ENCODE measurements at regions not wholly inside any gene's neighbourhood (a gene's known extent, or its start where the extent isn't known, plus 50 kb on each side); places are given as distances from the start of the nearest gene placed in this dataset.

- Histone ChIP-seq H3K9me3 (no peaks in the 10 kb centered on the region), H3K27ac (no peak overlapping the region), H3K4me3 (no peak overlapping the region), H3K27me3 (no peaks in the 10 kb centered on the region), H3K36me3 (no peaks in the 10 kb centered on the region), H3K4me1 (no peaks in the 10 kb centered on the region)
- TF ChIP-seq POLR2A (IDR thresholded peaks at IDR 0.05) (no peak), POLR2AphosphoS5 (IDR thresholded peaks at IDR 0.05) (no peak), CTCF (IDR thresholded peaks at IDR 0.05) (no peak), EP300 (IDR thresholded peaks at IDR 0.05) (no peak)
- ATAC-seq (ENCODE audit: low FRiP score in 2 of 2): no peak
- DNase-seq: no peak
- 83 to 98% methylated on average over 8 of the region's 8 CpGs for WGBS, 2 donors
These were observed 193.2 kb upstream of the SOX1 start for GRCh38 chr13:111873676-111874178.

GRCh38 chr13:111874981-111875380, 192.0 kb upstream of the SOX1 start:
- Histone ChIP-seq H3K4me3 (no peak overlapping the region), H3K4me1 (no peaks in the 10 kb centered on the region), H3K36me3 (no peaks in the 10 kb centered on the region), H3K9me3 (no peaks in the 10 kb centered on the region), H3K27me3 (no peaks in the 10 kb centered on the region), H3K27ac (no peak overlapping the region)
- DNase-seq (no peak), ATAC-seq (ENCODE audit: low FRiP score in 2 of 2) (no peak)
- TF ChIP-seq EP300 (IDR thresholded peaks at IDR 0.05) (no peak), POLR2A (IDR thresholded peaks at IDR 0.05) (no peak), POLR2AphosphoS5 (IDR thresholded peaks at IDR 0.05) (no peak), CTCF (IDR thresholded peaks at IDR 0.05) (no peak)
- WGBS, 2 donors: 90 to 91% methylated on average over 10 to 13 of the region's 13 CpGs

- TF ChIP-seq POLR2A (IDR thresholded peaks at IDR 0.05): no peak
- TF ChIP-seq EP300 (IDR thresholded peaks at IDR 0.05): no peak
- TF ChIP-seq CTCF (IDR thresholded peaks at IDR 0.05): no peak
- TF ChIP-seq POLR2AphosphoS5 (IDR thresholded peaks at IDR 0.05): no peak
- Histone ChIP-seq H3K9me3 (no peaks in the 10 kb centered on the region), H3K4me1 (no peaks in the 10 kb centered on the region), H3K27ac (no peak overlapping the region), H3K36me3 (no peaks in the 10 kb centered on the region), H3K4me3 (no peak overlapping the region), H3K27me3 (no peaks in the 10 kb centered on the region)
- DNase-seq: no peak
- no peak for ATAC-seq (ENCODE audit: low FRiP score in 2 of 2)
- WGBS, 2 donors: 56 to 76% methylated on average over 6 to 7 of the region's 7 CpGs
These were observed 191.0 kb upstream of the SOX1 start for GRCh38 chr13:111875915-111876314.

GRCh38 chr13:111876506-111876905, 190.4 kb upstream of the SOX1 start:
- WGBS, 2 donors: 54 to 58% methylated on average over 4 of the region's 4 CpGs
- no peak overlapping the region for H3K4me3 ChIP-seq
- no peaks in the 10 kb centered on the region for H3K27me3 ChIP-seq
- no peak overlapping the region for H3K27ac ChIP-seq
- no peaks in the 10 kb centered on the region for H3K4me1 ChIP-seq
- H3K36me3 ChIP-seq: no peaks in the 10 kb centered on the region
- ATAC-seq (ENCODE audit: low FRiP score in 2 of 2) (no peak), DNase-seq (no peak)
- H3K9me3 ChIP-seq: no peaks in the 10 kb centered on the region
- TF ChIP-seq EP300 (IDR thresholded peaks at IDR 0.05) (no peak), CTCF (IDR thresholded peaks at IDR 0.05) (no peak), POLR2AphosphoS5 (IDR thresholded peaks at IDR 0.05) (no peak)

GRCh38 chr13:111877906-111878305, 189.0 kb upstream of the SOX1 start:
- Histone ChIP-seq H3K4me3 (no peak overlapping the region), H3K27ac (no peak overlapping the region), H3K27me3 (no peaks in the 10 kb centered on the region), H3K36me3 (no peaks in the 10 kb centered on the region), H3K9me3 (no peaks in the 10 kb centered on the region), H3K4me1 (no peaks in the 10 kb centered on the region)
- TF ChIP-seq CTCF (IDR thresholded peaks at IDR 0.05) (no peak), POLR2AphosphoS5 (IDR thresholded peaks at IDR 0.05) (no peak), POLR2A (IDR thresholded peaks at IDR 0.05) (no peak), EP300 (IDR thresholded peaks at IDR 0.05) (no peak)
- ATAC-seq (ENCODE audit: low FRiP score in 2 of 2) (no peak), DNase-seq (no peak)
- WGBS, 2 donors: 89 to 91% methylated on average over 12 of the region's 12 CpGs
